GM12878 (cell line): ENCODE measurements at regions not wholly inside any gene's neighbourhood (a gene's known extent, or its start where the extent isn't known, plus 50 kb on each side); places are given as distances from the start of the nearest gene placed in this dataset.

Source experiments
- ATAC-seq: fragments of 200-7000 bp; cut with Tn5 transposase; 3 replicates; pipeline ENCODE4 v1.9.1; 2020; ENCODE audit warnings: mild to moderate bottlenecking, moderate library complexity
- BruUV-seq: library from RNA; stranded (reverse); fragments of 400-500 nt; replicated peaks from 2 replicates; lab custom pipeline; 2021; lab: Mats Ljungman, UMichigan
- CTCF ChIA-PET: fragments of 300-600 bp; sonication (Branson Sonifier 250); formaldehyde crosslinking; extraction: SDS; loops from one replicate; lab custom pipeline; 2021; ENCODE audit warnings: inconsistent platforms; lab: Yijun Ruan, JAX
- POLR2A ChIA-PET: fragments of 350-600 bp; formaldehyde crosslinking; extraction: SDS; loops from one replicate; lab custom pipeline; 2021; ENCODE audit warnings: inconsistent platforms; lab: Charles Lee
- RAD21 ChIA-PET: fragments of 300-600 bp; sonication (Branson Sonifier 250); formaldehyde crosslinking; loops from one replicate; lab custom pipeline; 2023; ENCODE audit warnings: antibody characterized with exemption; ENCODE audit not compliant: unreplicated experiment; lab: Charles Lee
- SMC1A ChIA-PET: fragments of 300-600 bp; sonication (Branson Sonifier 250); formaldehyde crosslinking; loops from one replicate; lab custom pipeline; 2023; ENCODE audit not compliant: unreplicated experiment, uncharacterized antibody; lab: Charles Lee
- DNase-seq: peaks from one replicate; pipeline ENCODE4 v3.0.0-alpha.2; 2011; ENCODE audit warnings: low read depth, low spot score
- FAIRE-seq: peaks from 3 replicates; lab custom pipeline; 2011; peaks lifted over from hg19 to GRCh38; lab: Jason Lieb, UNC
- H2AFZ ChIP-seq: 2 replicates; pipeline ENCODE4 v1.6.0; 2011; ENCODE audit warnings: low read depth, low read length, control low read depth; ENCODE audit not compliant: control insufficient read depth
- H3K27ac ChIP-seq: 2 replicates; pipeline ENCODE4 v1.5.1; 2011; ENCODE audit warnings: control low read depth; ENCODE audit not compliant: control insufficient read depth, insufficient read depth
- H3K27me3 ChIP-seq, 2 experiments: replicated peaks in 1 of 2; 2 replicates each; pipeline versions ENCODE4 v1.6.0 to v1.6.1; 2011; ENCODE audit warnings: low read length in 1 of 2; ENCODE audit not compliant: control insufficient read depth in 2 of 2, insufficient read depth in 2 of 2
- H3K36me3 ChIP-seq, 2 experiments: 2 replicates each; pipeline ENCODE4 v1.5.1; 2011; ENCODE audit warnings: low read length in 1 of 2; ENCODE audit not compliant: control insufficient read depth in 2 of 2, insufficient read depth in 2 of 2
- H3K4me1 ChIP-seq: 2 replicates; pipeline ENCODE4 v1.6.1; 2011; ENCODE audit warnings: mild to moderate bottlenecking, low read length, moderate library complexity, mixed read lengths; ENCODE audit not compliant: control insufficient read depth, insufficient read depth
- H3K4me2 ChIP-seq: 2 replicates; pipeline ENCODE4 v1.6.0; 2011; ENCODE audit warnings: control low read depth; ENCODE audit not compliant: control insufficient read depth, insufficient read depth
- H3K4me3 ChIP-seq: fragments of 200-600 bp; sonication (generic); 2 replicates; pipeline ENCODE4 v1.5.1; 2016
- H3K79me2 ChIP-seq: 2 replicates; pipeline ENCODE4 v1.6.0; 2011; ENCODE audit warnings: low read length; ENCODE audit not compliant: control insufficient read depth, insufficient read depth
- H3K9ac ChIP-seq: 2 replicates; pipeline ENCODE4 v1.8.0; 2011; ENCODE audit warnings: low read length, control low read depth, mixed read lengths; ENCODE audit not compliant: control insufficient read depth, insufficient read depth
- H3K9me3 ChIP-seq: replicated peaks from 3 replicates; pipeline ENCODE4 v1.5.1; 2011; ENCODE audit warnings: mild to moderate bottlenecking, low read length; ENCODE audit not compliant: control insufficient read depth, insufficient read depth
- H4K20me1 ChIP-seq: 2 replicates; pipeline ENCODE4 v1.6.0; 2011; ENCODE audit not compliant: control insufficient read depth, insufficient read depth
- CREB1 ChIP-seq: IDR thresholded peaks from 2 replicates; pipeline ENCODE4 v1.6.1; 2012; ENCODE audit warnings: low read depth, mild to moderate bottlenecking, inconsistent platforms
- DPF2 ChIP-seq: fragments of 450-650 bp; IDR thresholded peaks from 2 replicates; pipeline ENCODE4 v1.6.1; 2017; ENCODE audit warnings: mild to moderate bottlenecking
- E2F8 ChIP-seq: fragments of 450-650 bp; IDR thresholded peaks from 2 replicates; pipeline ENCODE4 v1.6.1; 2018; ENCODE audit warnings: mild to moderate bottlenecking, low read depth, moderate library complexity; ENCODE audit not compliant: partially characterized antibody
- ESRRA ChIP-seq: IDR thresholded peaks from 2 replicates; pipeline ENCODE4 v1.6.1; 2012; ENCODE audit warnings: mild to moderate bottlenecking, low read length, improper control_type of control experiment
- FOXM1 ChIP-seq: IDR thresholded peaks from 2 replicates; pipeline ENCODE4 v1.6.1; 2012; ENCODE audit warnings: low read depth, mild to moderate bottlenecking, inconsistent platforms, low read length, moderate library complexity
- JUNB ChIP-seq: IDR thresholded peaks from 2 replicates; pipeline ENCODE4 v1.6.1; 2016; ENCODE audit warnings: antibody characterized with exemption, mild to moderate bottlenecking
- PAX8 ChIP-seq: fragments of 450-650 bp; IDR thresholded peaks from 2 replicates; pipeline ENCODE4 v1.6.1; 2017; ENCODE audit warnings: mild to moderate bottlenecking, moderate library complexity
- RB1 ChIP-seq: fragments of 450-650 bp; formaldehyde crosslinking; IDR thresholded peaks from 2 replicates; pipeline ENCODE4 v1.6.1; 2017; ENCODE audit warnings: mild to moderate bottlenecking, borderline replicate concordance
- RBBP5 ChIP-seq: fragments of 200-600 bp; sonication (generic); conservative IDR thresholded peaks from 2 replicates; pipeline ENCODE4 v1.6.1; 2016
- RELA ChIP-seq: fragments of 450-650 bp; IDR thresholded peaks from 2 replicates; pipeline ENCODE4 v1.8.0; 2014; ENCODE audit warnings: borderline replicate concordance; ENCODE audit not compliant: partially characterized antibody
- SMAD5 ChIP-seq: IDR thresholded peaks from 2 replicates; pipeline ENCODE4 v1.6.1; 2016; ENCODE audit warnings: antibody characterized with exemption, low read depth
- STAT3 ChIP-seq: IDR thresholded peaks from 2 replicates; pipeline ENCODE4 v1.6.1; 2011; ENCODE audit warnings: low read depth, low read length, improper control_type of control experiment
- TARDBP ChIP-seq: IDR thresholded peaks from 2 replicates; pipeline ENCODE4 v1.6.1; 2016; ENCODE audit warnings: borderline replicate concordance
- ZNF384 ChIP-seq: IDR thresholded peaks from 2 replicates; pipeline ENCODE4 v1.6.1; 2012; ENCODE audit warnings: low read depth, mild to moderate bottlenecking, low read length, improper control_type of control experiment, borderline replicate concordance
- WGBS: methylation state at CpG from one replicate; pipeline ENCODE4 v1.1.6; 2016; ENCODE audit warnings: low lambda C conversion rate; ENCODE audit not compliant: insufficient replicate concordance, insufficient coverage; ENCODE audit errors: missing lambda C conversion rate; 5-methylcytosine and 5-hydroxymethylcytosine counted together
- in situ Hi-C: fragments of 300-500 bp; cut with MboI; formaldehyde crosslinking; loops from 9 replicates; pipeline ENCODE4 v1.14.3; 2018; ENCODE audit warnings: mixed read lengths
- intact Hi-C: fragments of 100-400 bp; cut with micrococcal nuclease; formaldehyde crosslinking; loops from one replicate; pipeline ENCODE4 v1.14.2; 2022; ENCODE audit not compliant: unreplicated experiment

DNA sequence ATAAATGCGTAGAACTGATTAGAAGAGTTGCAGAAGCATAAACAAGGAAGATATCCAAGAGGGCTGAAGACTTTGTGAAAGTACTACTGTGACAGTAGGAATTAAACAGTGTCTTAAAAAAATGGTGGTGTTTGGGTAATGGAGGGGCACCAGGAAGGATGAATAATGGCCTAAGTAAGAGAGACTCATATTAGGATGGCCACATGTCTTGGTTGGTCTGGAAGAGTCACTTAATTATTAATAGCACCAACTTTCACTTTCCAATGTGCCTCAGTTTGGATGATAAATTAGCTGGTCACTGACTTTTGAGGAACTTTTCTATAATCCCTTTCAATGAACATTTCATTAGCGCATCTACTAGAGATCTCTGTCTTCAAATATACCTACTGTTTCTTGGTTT, 372.2 kb downstream of the NYAP2 start:
- ChIA-PET POLR2A (no interaction called here), SMC1A (interaction anchor here (1.0 kb wide), 1 partner anchor 75 kb away, joined by 3 read pairs; no protein-coding TSS in a partner anchor), CTCF (interaction anchor here (1.2 kb wide), 1 partner anchor 16 kb away, joined by 3 read pairs; no protein-coding TSS in a partner anchor)
- DNase-seq (no peak), ATAC-seq (peak; percentile 61)
- no peaks in the 10 kb centered on the region for H3K79me2 ChIP-seq
- no peaks in the 10 kb centered on the region for H3K36me3 ChIP-seq
- H3K4me1 ChIP-seq: no peaks in the 10 kb centered on the region
- H3K27ac ChIP-seq: no peak overlapping the region
- no peak overlapping the region for H3K4me2 ChIP-seq
- intact Hi-C loops: no loop called here
- TF ChIP-seq DPF2 (no peak), ZNF384 (no peak), E2F8 (no peak), RELA (no peak)
- TF ChIP-seq, all 136 proteins: peak for 0
- BruUV-seq: no TSS peak
- no peaks in the 10 kb centered on the region for H4K20me1 ChIP-seq
- no peak overlapping the region for H3K9ac ChIP-seq
- H3K27me3 ChIP-seq: no peaks in the 10 kb centered on the region; a peak in 1 of 4 replicates
- RAD21 ChIA-PET: no interaction called here
- 68% methylated on average over 2 of the region's 2 CpGs for WGBS
- H3K4me3 ChIP-seq: no peak overlapping the region
- no peak overlapping the region for H2AFZ ChIP-seq
- FAIRE-seq: no peak
- in situ Hi-C loops: no loop called here
- no peaks in the 10 kb centered on the region for H3K9me3 ChIP-seq

DNA sequence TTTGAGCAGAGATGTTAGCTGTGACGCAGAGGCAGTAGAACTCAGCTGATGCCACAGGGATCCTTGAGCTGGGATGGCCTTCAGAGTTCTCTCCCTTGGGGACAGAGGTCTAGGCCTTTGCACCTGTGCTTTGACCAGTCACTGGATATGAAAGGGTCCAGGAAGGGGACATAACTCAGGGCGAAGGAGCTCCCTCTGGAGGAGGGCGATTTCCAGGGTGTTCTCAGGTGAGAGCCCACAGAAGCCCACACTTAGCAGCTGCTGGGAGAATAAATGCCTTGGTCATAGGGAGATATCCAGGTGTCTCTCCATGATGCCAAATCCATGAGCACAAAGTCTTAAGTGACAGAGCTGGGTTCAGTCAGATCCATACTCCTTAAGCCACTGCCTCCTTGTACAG, 369.2 kb downstream of the NYAP2 start:
- no peaks in the 10 kb centered on the region; a peak in 1 of 4 replicates for H3K27me3 ChIP-seq
- no peak for DNase-seq
- H3K4me3 ChIP-seq: no peak overlapping the region
- intact Hi-C loops: no loop called here
- H3K36me3 ChIP-seq: no peaks in the 10 kb centered on the region
- CTCF ChIA-PET: no interaction called here
- SMC1A ChIA-PET: no interaction called here
- no peaks in the 10 kb centered on the region for H3K9me3 ChIP-seq
- RAD21 ChIA-PET: no interaction called here
- no peaks in the 10 kb centered on the region for H3K79me2 ChIP-seq
- H3K27ac ChIP-seq: no peak overlapping the region
- in situ Hi-C loops: no loop called here
- no peak overlapping the region for H2AFZ ChIP-seq
- no TSS peak for BruUV-seq
- no peak for FAIRE-seq
- H3K9ac ChIP-seq: no peak overlapping the region
- H3K4me1 ChIP-seq: no peaks in the 10 kb centered on the region
- no peak overlapping the region for H3K4me2 ChIP-seq
- WGBS: 0% methylated on average over 3 of the region's 3 CpGs
- POLR2A ChIA-PET: no interaction called here
- ATAC-seq: no peak
- H4K20me1 ChIP-seq: no peaks in the 10 kb centered on the region
- no peak for TF ChIP-seq CREB1
- no peak for TF ChIP-seq ESRRA
- TF ChIP-seq SMAD5: no peak
- no peak for TF ChIP-seq STAT3
- TF ChIP-seq RBBP5: no peak
- no peak for TF ChIP-seq JUNB
- TF ChIP-seq TARDBP: no peak
- TF ChIP-seq FOXM1: no peak
- no peak for TF ChIP-seq PAX8
- TF ChIP-seq RB1: no peak
